OCI-LY7 (cell line): ENCODE measurements at regions not wholly inside any gene's neighbourhood (a gene's known extent, or its start where the extent isn't known, plus 50 kb on each side); places are given as distances from the start of the nearest gene placed in this dataset.

Experiments used
- BruUV-seq: library from RNA; stranded (reverse); fragments of 400-500 nt; replicated peaks from 2 replicates; lab custom pipeline; 2021; lab: Mats Ljungman, UMichigan
- CTCF ChIA-PET: fragments of 300-600 bp; sonication (Branson Sonifier 250); formaldehyde crosslinking; loops from one replicate; lab custom pipeline; 2022; ENCODE audit warnings: antibody characterized with exemption; ENCODE audit not compliant: unreplicated experiment; lab: Charles Lee
- POLR2A ChIA-PET: fragments of 300-600 bp; sonication (Branson Sonifier 250); formaldehyde crosslinking; loops from one replicate; lab custom pipeline; 2022; ENCODE audit warnings: antibody characterized with exemption; lab: Charles Lee
- DNase-seq: peaks from one replicate; pipeline ENCODE4 v3.0.0-alpha.2; 2015; ENCODE audit warnings: low spot score
- H2AFZ ChIP-seq: fragments of 200-600 bp; sonication (generic), shearing (Covaris generic); 2 replicates; pipeline ENCODE4 v1.6.1; 2014; ENCODE audit warnings: mild to moderate bottlenecking, antibody characterized with exemption, low read length, moderate library complexity
- H3K27ac ChIP-seq: fragments of 200-600 bp; sonication (generic); 2 replicates; pipeline ENCODE4 v1.5.1; 2014; ENCODE audit warnings: mixed run types, low read depth, mild to moderate bottlenecking, moderate library complexity, low read length, inconsistent platforms; ENCODE audit not compliant: poor library complexity, severe bottlenecking
- H3K36me3 ChIP-seq: fragments of 200-600 bp; sonication (generic); 2 replicates; pipeline ENCODE4 v1.6.1; 2014; ENCODE audit warnings: mild to moderate bottlenecking, antibody characterized with exemption, low read length, moderate library complexity, mixed read lengths; ENCODE audit not compliant: insufficient read depth
- H3K4me1 ChIP-seq: fragments of 200-600 bp; sonication (generic); 2 replicates; pipeline ENCODE4 v1.5.1; 2014; ENCODE audit warnings: mild to moderate bottlenecking, low read length; ENCODE audit not compliant: insufficient read depth, poor library complexity, severe bottlenecking
- H3K4me2 ChIP-seq: fragments of 200-600 bp; sonication (generic); 2 replicates; pipeline ENCODE4 v1.6.1; 2014; ENCODE audit warnings: mild to moderate bottlenecking, low read length
- H3K4me3 ChIP-seq: fragments of 200-600 bp; sonication (generic); 2 replicates; pipeline ENCODE4 v1.5.1; 2014; ENCODE audit warnings: mild to moderate bottlenecking, low read depth, low read length; ENCODE audit not compliant: poor library complexity, severe bottlenecking
- H3K79me2 ChIP-seq: fragments of 200-600 bp; sonication (generic); 2 replicates; pipeline ENCODE4 v1.6.1; 2016; ENCODE audit warnings: low read depth, mild to moderate bottlenecking, low read length, moderate library complexity, mixed read lengths; ENCODE audit not compliant: insufficient read depth
- H3K9me2 ChIP-seq: fragments of 200-600 bp; sonication (generic); 2 replicates; pipeline ENCODE4 v1.6.1; 2016; ENCODE audit warnings: mild to moderate bottlenecking, low read length, mixed read lengths; ENCODE audit not compliant: insufficient read depth
- H3K9me3 ChIP-seq: fragments of 200-600 bp; sonication (generic); 2 replicates; pipeline ENCODE4 v1.6.1; 2014; ENCODE audit warnings: mild to moderate bottlenecking, mixed run types, low read length, mixed read lengths
- H4K20me1 ChIP-seq: fragments of 200-600 bp; sonication (generic); 2 replicates; pipeline ENCODE4 v1.6.1; 2014; ENCODE audit warnings: mild to moderate bottlenecking, antibody characterized with exemption, low read length, moderate library complexity, mixed read lengths; ENCODE audit not compliant: insufficient read depth
- EZH2phosphoT487 ChIP-seq: fragments of 200-600 bp; sonication (generic); IDR thresholded peaks from 2 replicates; pipeline ENCODE4 v1.6.1; 2018; ENCODE audit warnings: low read depth, borderline replicate concordance, mild to moderate bottlenecking, mixed run types, antibody characterized with exemption, low read length, moderate library complexity, mixed read lengths
- intact Hi-C: fragments of 100-400 bp; cut with micrococcal nuclease; formaldehyde crosslinking; loops from one replicate; pipeline ENCODE4 v1.10.0; 2022; ENCODE audit not compliant: unreplicated experiment
- TF ChIP-seq, protein P1 (sequence below): fragments of 200-600 bp; sonication (generic); conservative IDR thresholded peaks from 2 replicates; pipeline ENCODE4 v1.5.1; 2014; ENCODE audit warnings: mild to moderate bottlenecking, antibody characterized with exemption, low read length, moderate library complexity, mixed read lengths

- intact Hi-C loops = no loop called here
- Histone ChIP-seq H3K36me3 (no peaks in the 10 kb centered on the region), H3K9me2 (no peaks in the 10 kb centered on the region), H2AFZ (no peak overlapping the region), H3K27ac (no peak overlapping the region), H3K4me1 (no peaks in the 10 kb centered on the region), H3K79me2 (no peaks in the 10 kb centered on the region), H3K4me3 (no peak overlapping the region), H4K20me1 (no peaks in the 10 kb centered on the region), H3K4me2 (no peak overlapping the region), H3K9me3 (no peaks in the 10 kb centered on the region)
- DNase-seq = no peak
- ChIA-PET CTCF (no interaction called here), POLR2A (no interaction called here)
- TF ChIP-seq, protein P1, sequence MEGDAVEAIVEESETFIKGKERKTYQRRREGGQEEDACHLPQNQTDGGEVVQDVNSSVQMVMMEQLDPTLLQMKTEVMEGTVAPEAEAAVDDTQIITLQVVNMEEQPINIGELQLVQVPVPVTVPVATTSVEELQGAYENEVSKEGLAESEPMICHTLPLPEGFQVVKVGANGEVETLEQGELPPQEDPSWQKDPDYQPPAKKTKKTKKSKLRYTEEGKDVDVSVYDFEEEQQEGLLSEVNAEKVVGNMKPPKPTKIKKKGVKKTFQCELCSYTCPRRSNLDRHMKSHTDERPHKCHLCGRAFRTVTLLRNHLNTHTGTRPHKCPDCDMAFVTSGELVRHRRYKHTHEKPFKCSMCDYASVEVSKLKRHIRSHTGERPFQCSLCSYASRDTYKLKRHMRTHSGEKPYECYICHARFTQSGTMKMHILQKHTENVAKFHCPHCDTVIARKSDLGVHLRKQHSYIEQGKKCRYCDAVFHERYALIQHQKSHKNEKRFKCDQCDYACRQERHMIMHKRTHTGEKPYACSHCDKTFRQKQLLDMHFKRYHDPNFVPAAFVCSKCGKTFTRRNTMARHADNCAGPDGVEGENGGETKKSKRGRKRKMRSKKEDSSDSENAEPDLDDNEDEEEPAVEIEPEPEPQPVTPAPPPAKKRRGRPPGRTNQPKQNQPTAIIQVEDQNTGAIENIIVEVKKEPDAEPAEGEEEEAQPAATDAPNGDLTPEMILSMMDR = no peak
- TF ChIP-seq EZH2phosphoT487 = no peak
- BruUV-seq = no TSS peak
Measured at GRCh38 chr4:160326110-160326509, 1223.2 kb downstream of the RAPGEF2 start.

GRCh38 chr4:160347197-160347596 lies 1244.3 kb downstream of the RAPGEF2 start:
- no TSS peak for BruUV-seq
- no peaks in the 10 kb centered on the region for H3K9me2 ChIP-seq
- no peaks in the 10 kb centered on the region for H3K36me3 ChIP-seq
- H3K27ac ChIP-seq = no peak overlapping the region
- no peak overlapping the region for H2AFZ ChIP-seq
- no peaks in the 10 kb centered on the region for H3K79me2 ChIP-seq
- H3K4me1 ChIP-seq = no peaks in the 10 kb centered on the region
- no peak overlapping the region for H3K4me3 ChIP-seq
- no peaks in the 10 kb centered on the region for H4K20me1 ChIP-seq
- no peaks in the 10 kb centered on the region for H3K9me3 ChIP-seq
- POLR2A ChIA-PET = no interaction called here
- CTCF ChIA-PET = no interaction called here
- TF ChIP-seq, protein P1 = no peak
- no peak for TF ChIP-seq EZH2phosphoT487
- no peak overlapping the region for H3K4me2 ChIP-seq
- no peak for DNase-seq
- intact Hi-C loops = no loop called here

- Histone ChIP-seq H4K20me1 (no peaks in the 10 kb centered on the region), H3K4me1 (no peaks in the 10 kb centered on the region), H3K36me3 (no peaks in the 10 kb centered on the region), H3K79me2 (no peaks in the 10 kb centered on the region), H3K9me3 (no peaks in the 10 kb centered on the region), H3K27ac (no peak overlapping the region), H3K4me3 (no peak overlapping the region), H2AFZ (no peak overlapping the region), H3K4me2 (no peak overlapping the region), H3K9me2 (no peaks in the 10 kb centered on the region)
- DNase-seq = no peak
- no peak for TF ChIP-seq EZH2phosphoT487
- TF ChIP-seq, protein P1 = no peak
- BruUV-seq = no TSS peak
- CTCF ChIA-PET = no interaction called here
- POLR2A ChIA-PET = no interaction called here
- intact Hi-C loops = no loop called here
Measured at GRCh38 chr4:160350944-160351343, 1248.1 kb downstream of the RAPGEF2 start.
